ENCODE measurements at regions not wholly inside any gene's neighbourhood (a gene's known extent, or its start where the extent isn't known, plus 50 kb on each side); places are given as distances from the start of the nearest gene placed in this dataset.

- Histone ChIP-seq H3K4me3 (no peak overlapping the region), H3K27ac (replicated peaks in 1 of 4) (no peak overlapping the region), H3K36me3 (no peaks in the 10 kb centered on the region), H3K4me1 (no peaks in the 10 kb centered on the region), H3K27me3 (no peaks in the 10 kb centered on the region), H3K9me3 (no peaks in the 10 kb centered on the region)
- intact Hi-C loops (cut with DNase I): no loop called here
- TF ChIP-seq CTCF (IDR thresholded peaks at IDR 0.05) (no peak), EP300 (IDR thresholded peaks at IDR 0.05) (no peak), POLR2AphosphoS5 (IDR thresholded peaks at IDR 0.05) (no peak), POLR2A (IDR thresholded peaks at IDR 0.05; ENCODE audit: low read depth) (no peak)
- no peak for DNase-seq (ENCODE audit: extremely low spot score)
Measured at GRCh38 chr6:81643156-81643555, 109.3 kb downstream of the TENT5A start.

GRCh38 chr6:81640891-81641290 is 111.6 kb downstream of the TENT5A start:
- intact Hi-C loops (cut with DNase I): no loop called here

GRCh38 chr6:81640126-81640525 is 112.4 kb downstream of the TENT5A start:
- no peak overlapping the region for H3K27ac ChIP-seq (replicated peaks in 1 of 4)
- no peaks in the 10 kb centered on the region for H3K4me1 ChIP-seq
- no peaks in the 10 kb centered on the region for H3K9me3 ChIP-seq
- TF ChIP-seq POLR2A (IDR thresholded peaks at IDR 0.05; ENCODE audit: low read depth): no peak
- TF ChIP-seq CTCF (IDR thresholded peaks at IDR 0.05): no peak
- TF ChIP-seq EP300 (IDR thresholded peaks at IDR 0.05): no peak
- TF ChIP-seq POLR2AphosphoS5 (IDR thresholded peaks at IDR 0.05): no peak
- no peak overlapping the region for H3K4me3 ChIP-seq
- H3K36me3 ChIP-seq: no peaks in the 10 kb centered on the region
- 94% methylated on average over 4 of the region's 4 CpGs for WGBS
- no peak for DNase-seq (ENCODE audit: extremely low spot score)
- H3K27me3 ChIP-seq: no peaks in the 10 kb centered on the region
- intact Hi-C loops (cut with DNase I): no loop called here

More at GRCh38 chr6:81640891-81641290, 111.6 kb downstream of the TENT5A start:
- TF ChIP-seq POLR2A (IDR thresholded peaks at IDR 0.05; ENCODE audit: low read depth): no peak
- no peak for TF ChIP-seq CTCF (IDR thresholded peaks at IDR 0.05)
- no peak for TF ChIP-seq POLR2AphosphoS5 (IDR thresholded peaks at IDR 0.05)
- no peaks in the 10 kb centered on the region for H3K4me1 ChIP-seq
- H3K27me3 ChIP-seq: no peaks in the 10 kb centered on the region
- H3K4me3 ChIP-seq: no peak overlapping the region
- no peaks in the 10 kb centered on the region for H3K36me3 ChIP-seq
- WGBS: 88% methylated on average over 1 of the region's 1 CpG
- no peak for DNase-seq (ENCODE audit: extremely low spot score)
- H3K9me3 ChIP-seq: no peaks in the 10 kb centered on the region
- H3K27ac ChIP-seq (replicated peaks in 1 of 4): no peak overlapping the region

GRCh38 chr6:81638366-81638765 is 114.1 kb downstream of the TENT5A start:
- Histone ChIP-seq H3K27me3 (no peaks in the 10 kb centered on the region), H3K27ac (replicated peaks in 1 of 4) (no peak overlapping the region), H3K4me3 (no peak overlapping the region), H3K36me3 (no peaks in the 10 kb centered on the region), H3K9me3 (no peaks in the 10 kb centered on the region), H3K4me1 (no peaks in the 10 kb centered on the region)
- no peak for TF ChIP-seq CTCF (IDR thresholded peaks at IDR 0.05)
- TF ChIP-seq EP300 (IDR thresholded peaks at IDR 0.05): no peak
- no peak for TF ChIP-seq POLR2AphosphoS5 (IDR thresholded peaks at IDR 0.05)
- TF ChIP-seq POLR2A (IDR thresholded peaks at IDR 0.05; ENCODE audit: low read depth): no peak
- intact Hi-C loops (cut with DNase I): no loop called here
- 81% methylated on average over 4 of the region's 4 CpGs for WGBS
- no peak for DNase-seq (ENCODE audit: extremely low spot score)

- no peak overlapping the region for H3K27ac ChIP-seq (replicated peaks in 1 of 4)
- WGBS: 82% methylated on average over 5 of the region's 5 CpGs
- H3K4me3 ChIP-seq: no peak overlapping the region
- TF ChIP-seq POLR2A (IDR thresholded peaks at IDR 0.05; ENCODE audit: low read depth) (no peak), CTCF (IDR thresholded peaks at IDR 0.05) (no peak), POLR2AphosphoS5 (IDR thresholded peaks at IDR 0.05) (no peak), EP300 (IDR thresholded peaks at IDR 0.05) (no peak)
- H3K9me3 ChIP-seq: no peaks in the 10 kb centered on the region
- DNase-seq (ENCODE audit: extremely low spot score): no peak
- intact Hi-C loops (cut with DNase I): no loop called here
- H3K27me3 ChIP-seq: no peaks in the 10 kb centered on the region
- no peaks in the 10 kb centered on the region for H3K36me3 ChIP-seq
- H3K4me1 ChIP-seq: no peaks in the 10 kb centered on the region
Measured at GRCh38 chr6:81636930-81637568, 115.4 kb downstream of the TENT5A start.

Measured in esophagus muscularis mucosa (tissue), 4 donors.